Effector memory CD8-positive, alpha-beta T cell (primary cell): ENCODE measurements at regions not wholly inside any gene's neighbourhood (a gene's known extent, or its start where the extent isn't known, plus 50 kb on each side); places are given as distances from the start of the nearest gene placed in this dataset.
"Not testable (repeated sequence)": the region's sequence is repeated elsewhere in the genome, so short reads cannot be mapped to it uniquely, and the experiment has no call there.

Experiments
- ATAC-seq: fragments of 150-1000 bp; cut with Tn5 transposase; replicated peaks from 2 replicates; pipeline ENCODE4 v1.10.0; 2021; ENCODE audit warnings: mild to moderate bottlenecking, moderate library complexity
- DNase-seq, 3 experiments: peaks; one replicate each; pipeline ENCODE4 v3.0.0; 2021
- H3K27ac Mint-ChIP-seq, 2 donors: one replicate each; pipeline ENCODE4 v1.8.0; 2022; ENCODE audit warnings: mild to moderate bottlenecking in 2 of 2, mixed read lengths in 2 of 2, moderate library complexity in 2 of 2
- H3K27me3 Mint-ChIP-seq, 2 donors: one replicate each; pipeline ENCODE4 v1.8.0; 2022; ENCODE audit warnings: mixed read lengths in 2 of 2
- H3K36me3 Mint-ChIP-seq: one replicate; pipeline ENCODE4 v1.8.0; 2022; ENCODE audit warnings: mild to moderate bottlenecking, moderate library complexity, mixed read lengths; ENCODE audit not compliant: insufficient read depth
- H3K4me1 Mint-ChIP-seq, 2 donors: one replicate each; pipeline ENCODE4 v1.8.0; 2022; ENCODE audit warnings: low read depth in 2 of 2, mixed read lengths in 2 of 2
- H3K4me3 Mint-ChIP-seq, 2 donors: one replicate each; pipeline ENCODE4 v1.8.0; 2022; ENCODE audit warnings: mild to moderate bottlenecking in 2 of 2, mixed read lengths in 2 of 2, moderate library complexity in 2 of 2
- H3K9me3 Mint-ChIP-seq, 2 donors: one replicate each; pipeline ENCODE4 v1.8.0; 2022; ENCODE audit warnings: mixed read lengths in 2 of 2

GRCh38 chr6:126723541-126724170, 383.7 kb downstream of the CENPW start:
- Mint-ChIP-seq H3K4me3 (no peak overlapping the region), H3K27me3 (no peaks in the 10 kb centered on the region), H3K9me3 (no peaks in the 10 kb centered on the region), H3K36me3 (no peaks in the 10 kb centered on the region), H3K27ac (no peak overlapping the region), H3K4me1 (no peaks in the 10 kb centered on the region)
- DNase-seq, result no peak
- no peak for ATAC-seq

- no peaks in the 10 kb centered on the region for H3K27me3 Mint-ChIP-seq
- H3K36me3 Mint-ChIP-seq, result no peaks in the 10 kb centered on the region
- no peaks in the 10 kb centered on the region for H3K4me1 Mint-ChIP-seq
- ATAC-seq (no peak), DNase-seq (no peak)
- H3K9me3 Mint-ChIP-seq, result no peaks in the 10 kb centered on the region
- H3K4me3 Mint-ChIP-seq, result no peak overlapping the region
- H3K27ac Mint-ChIP-seq, result no peak overlapping the region
Measured at GRCh38 chr6:126724821-126725220, 384.9 kb downstream of the CENPW start.

GRCh38 chr6:126726454-126726853, 386.5 kb downstream of the CENPW start:
- DNase-seq, H3K4me1 Mint-ChIP-seq, H3K27ac Mint-ChIP-seq, H3K36me3 Mint-ChIP-seq, H3K4me3 Mint-ChIP-seq, H3K9me3 Mint-ChIP-seq, H3K27me3 Mint-ChIP-seq, ATAC-seq: not testable (repeated sequence)

- no peak for DNase-seq
- no peak overlapping the region for H3K4me3 Mint-ChIP-seq
- ATAC-seq, result no peak
- peaks cover 0 to 5% of the 10 kb centered on the region in 2 donors for H3K9me3 Mint-ChIP-seq
- H3K27ac Mint-ChIP-seq, result no peak overlapping the region
- H3K27me3 Mint-ChIP-seq, result no peaks in the 10 kb centered on the region
- H3K36me3 Mint-ChIP-seq, result no peaks in the 10 kb centered on the region
- no peaks in the 10 kb centered on the region for H3K4me1 Mint-ChIP-seq
Measured at GRCh38 chr6:126738146-126738545, 380.3 kb upstream of the RSPO3 start.

- no peak overlapping the region for H3K4me3 Mint-ChIP-seq
- no peaks in the 10 kb centered on the region for H3K36me3 Mint-ChIP-seq
- DNase-seq (no peak), ATAC-seq (no peak)
- no peaks in the 10 kb centered on the region for H3K27me3 Mint-ChIP-seq
- no peaks in the 10 kb centered on the region for H3K4me1 Mint-ChIP-seq
- peaks cover 0 to 5% of the 10 kb centered on the region in 2 donors for H3K9me3 Mint-ChIP-seq
- H3K27ac Mint-ChIP-seq, result no peak overlapping the region
Measured at GRCh38 chr6:126738641-126739040, 379.8 kb upstream of the RSPO3 start.

GRCh38 chr6:126743076-126743475, 375.4 kb upstream of the RSPO3 start:
- Mint-ChIP-seq H3K4me1 (no peaks in the 10 kb centered on the region), H3K9me3 (peaks cover 0 to 7% of the 10 kb centered on the region in 2 donors), H3K27ac (no peak overlapping the region), H3K36me3 (no peaks in the 10 kb centered on the region), H3K4me3 (no peak overlapping the region), H3K27me3 (no peaks in the 10 kb centered on the region)
- no peak for DNase-seq
- ATAC-seq, result no peak

- no peaks in the 10 kb centered on the region for H3K4me1 Mint-ChIP-seq
- no peak for ATAC-seq
- no peak overlapping the region for H3K4me3 Mint-ChIP-seq
- no peaks in the 10 kb centered on the region for H3K36me3 Mint-ChIP-seq
- no peak for DNase-seq
- H3K9me3 Mint-ChIP-seq, result peaks cover 8 to 14% of the 10 kb centered on the region in 2 donors
- no peak overlapping the region for H3K27ac Mint-ChIP-seq
- no peaks in the 10 kb centered on the region for H3K27me3 Mint-ChIP-seq
Measured at GRCh38 chr6:126747728-126748540, 370.5 kb upstream of the RSPO3 start.

GRCh38 chr6:126753606-126754005, 364.9 kb upstream of the RSPO3 start:
- no peak for ATAC-seq

GRCh38 chr6:126761854-126762253, 356.6 kb upstream of the RSPO3 start:
- Mint-ChIP-seq H3K36me3 (no peaks in the 10 kb centered on the region), H3K27me3 (no peaks in the 10 kb centered on the region), H3K27ac (no peak overlapping the region), H3K9me3 (peaks cover 0 to 8% of the 10 kb centered on the region in 2 donors), H3K4me1 (no peaks in the 10 kb centered on the region), H3K4me3 (no peak overlapping the region)
- no peak for DNase-seq
- ATAC-seq, result no peak

More at GRCh38 chr6:126753606-126754005, 364.9 kb upstream of the RSPO3 start:
- no peak overlapping the region for H3K4me3 Mint-ChIP-seq
- H3K9me3 Mint-ChIP-seq, result peaks cover 2 to 14% of the 10 kb centered on the region in 2 donors
- no peaks in the 10 kb centered on the region for H3K27me3 Mint-ChIP-seq
- H3K4me1 Mint-ChIP-seq, result no peaks in the 10 kb centered on the region
- no peak for DNase-seq
- no peak overlapping the region for H3K27ac Mint-ChIP-seq
- H3K36me3 Mint-ChIP-seq, result no peaks in the 10 kb centered on the region

- ATAC-seq, result no peak
- Mint-ChIP-seq H3K9me3 (peaks cover 0 to 8% of the 10 kb centered on the region in 2 donors), H3K4me3 (no peak overlapping the region), H3K36me3 (no peaks in the 10 kb centered on the region), H3K4me1 (no peaks in the 10 kb centered on the region), H3K27me3 (no peaks in the 10 kb centered on the region), H3K27ac (no peak overlapping the region)
- DNase-seq, result no peak
Measured at GRCh38 chr6:126764104-126764503, 354.4 kb upstream of the RSPO3 start.

GRCh38 chr6:126764671-126765070, 353.8 kb upstream of the RSPO3 start:
- no peak for ATAC-seq
- DNase-seq, result no peak
- Mint-ChIP-seq H3K9me3 (peaks cover 0 to 8% of the 10 kb centered on the region in 2 donors), H3K27me3 (no peaks in the 10 kb centered on the region), H3K4me3 (no peak overlapping the region), H3K4me1 (no peaks in the 10 kb centered on the region), H3K36me3 (no peaks in the 10 kb centered on the region), H3K27ac (no peak overlapping the region)

GRCh38 chr6:126766820-126767219, 351.7 kb upstream of the RSPO3 start:
- H3K27me3 Mint-ChIP-seq, result no peaks in the 10 kb centered on the region
- H3K27ac Mint-ChIP-seq, result no peak overlapping the region
- no peaks in the 10 kb centered on the region for H3K4me1 Mint-ChIP-seq
- H3K9me3 Mint-ChIP-seq, result peaks cover 0 to 2% of the 10 kb centered on the region in 2 donors
- ATAC-seq, result no peak
- no peak for DNase-seq
- no peak overlapping the region for H3K4me3 Mint-ChIP-seq
- H3K36me3 Mint-ChIP-seq, result no peaks in the 10 kb centered on the region

- no peak for DNase-seq
- Mint-ChIP-seq H3K9me3 (no peaks in the 10 kb centered on the region), H3K4me1 (no peaks in the 10 kb centered on the region), H3K27me3 (no peaks in the 10 kb centered on the region), H3K27ac (no peak overlapping the region), H3K4me3 (no peak overlapping the region), H3K36me3 (no peaks in the 10 kb centered on the region)
- no peak for ATAC-seq
Measured at GRCh38 chr6:126767711-126768110, 350.8 kb upstream of the RSPO3 start.

- H3K27ac Mint-ChIP-seq, result no peak overlapping the region
- no peaks in the 10 kb centered on the region for H3K4me1 Mint-ChIP-seq
- ATAC-seq (no peak), DNase-seq (no peak)
- H3K4me3 Mint-ChIP-seq, result no peak overlapping the region
- H3K9me3 Mint-ChIP-seq, result no peaks in the 10 kb centered on the region
- no peaks in the 10 kb centered on the region for H3K36me3 Mint-ChIP-seq
- H3K27me3 Mint-ChIP-seq, result no peaks in the 10 kb centered on the region
Measured at GRCh38 chr6:126770176-126770575, 348.3 kb upstream of the RSPO3 start.
